NCI-H1417 (cell line): ENCODE measurements at regions not wholly inside any gene's neighbourhood (a gene's known extent, or its start where the extent isn't known, plus 50 kb on each side); places are given as distances from the start of the nearest gene placed in this dataset.
"Not testable (repeated sequence)": the region's sequence is repeated elsewhere in the genome, so short reads cannot be mapped to it uniquely, and the experiment has no call there.

Experiments
- DNase-seq, 3 experiments: peaks; one replicate each; lab custom pipeline; 2025; lab: John Stamatoyannopoulos, UW

DNA sequence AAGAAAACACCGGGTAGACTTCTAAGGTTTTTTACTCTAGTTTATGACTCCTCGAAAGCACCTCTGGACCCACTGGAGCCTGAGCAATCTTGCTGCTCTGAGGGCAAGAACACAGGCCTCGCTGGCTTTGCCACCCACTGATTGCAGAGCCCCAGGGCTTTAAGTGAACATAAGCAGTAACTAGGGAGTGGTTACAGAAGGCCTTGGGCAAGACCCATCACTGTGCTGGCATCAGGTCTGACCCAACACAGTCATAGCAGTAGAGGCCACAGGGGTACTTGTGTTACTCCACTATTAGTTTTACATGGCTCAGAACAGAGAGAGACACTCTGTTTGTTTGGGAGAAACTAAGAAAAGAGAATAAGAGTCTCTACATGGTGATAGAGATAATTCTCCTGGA, 684.5 kb downstream of the FAM181B start:
- DNase-seq: no peak

DNA sequence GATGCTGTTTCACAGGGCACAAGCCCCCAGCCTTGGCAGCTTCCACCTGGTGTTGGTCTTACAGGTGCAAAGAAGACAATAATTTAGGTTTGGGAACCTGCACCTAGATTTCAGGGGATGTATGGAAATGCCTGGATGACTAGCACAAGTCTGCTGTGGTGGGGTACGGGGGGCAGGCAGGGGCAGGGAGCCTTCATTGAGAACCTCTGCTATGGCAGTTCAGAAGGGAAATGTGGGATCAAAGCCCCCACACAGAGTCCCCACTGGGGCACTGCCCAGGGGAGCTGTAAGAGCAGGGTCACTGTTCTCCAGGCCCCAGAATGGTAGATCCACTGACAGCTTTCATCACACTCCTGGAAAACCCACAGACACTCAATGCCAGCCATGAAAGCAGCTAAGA, 686.5 kb downstream of the FAM181B start:
- DNase-seq: no peak

DNA sequence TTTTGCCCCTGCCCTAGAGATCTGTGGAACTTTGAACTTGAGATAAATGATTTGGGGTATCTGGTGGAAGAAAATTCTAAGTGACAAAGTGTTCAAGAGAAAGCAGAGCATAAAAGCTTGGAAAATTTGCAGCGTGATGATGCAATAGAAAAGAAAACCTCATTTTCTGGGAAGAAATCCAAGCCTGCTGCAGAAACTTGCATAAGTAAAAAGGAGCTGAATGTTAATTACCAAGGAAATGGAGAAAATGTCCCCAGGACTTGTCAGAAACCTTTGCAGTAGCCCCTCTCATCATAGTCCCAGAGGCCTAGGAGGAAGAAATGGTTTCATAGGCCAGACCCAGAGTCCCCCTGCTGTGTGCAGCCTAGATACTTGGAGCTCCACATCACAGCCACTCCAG, 686.9 kb downstream of the FAM181B start:
- DNase-seq: no peak

DNA sequence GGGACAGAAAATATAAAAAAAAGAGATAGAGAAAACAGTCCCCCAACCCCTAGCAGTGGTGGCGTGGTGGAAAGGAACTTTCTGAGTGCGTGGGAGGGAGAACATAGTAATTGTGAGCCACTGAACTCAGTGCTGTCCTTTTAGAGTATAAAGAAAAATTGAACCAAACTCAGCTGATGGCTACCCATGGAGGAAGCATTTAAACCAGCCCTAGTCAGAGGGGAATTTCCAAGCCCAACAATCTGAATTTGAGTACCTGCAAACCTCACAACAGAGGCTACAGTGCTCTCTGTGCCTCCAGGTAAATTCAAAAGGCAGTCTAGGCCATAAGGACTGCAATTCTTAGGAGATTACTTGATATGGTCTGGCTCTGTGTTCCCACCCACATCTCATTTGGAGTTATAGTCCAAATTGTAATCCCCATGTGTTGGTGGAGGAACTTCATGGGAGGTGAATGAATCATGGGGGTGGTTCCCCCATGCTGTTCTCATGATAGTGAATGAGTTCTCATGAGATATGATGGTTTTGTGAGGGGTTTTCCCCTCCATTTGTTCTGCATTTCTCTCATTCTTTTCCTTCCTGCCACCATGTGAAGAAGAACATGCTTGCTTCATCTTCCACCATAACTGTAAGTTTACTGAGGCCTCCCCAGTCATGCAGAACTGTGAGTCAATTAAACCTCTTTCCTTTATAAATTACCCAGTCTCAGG, 687.8 kb downstream of the FAM181B start:
- no peak for DNase-seq

DNA sequence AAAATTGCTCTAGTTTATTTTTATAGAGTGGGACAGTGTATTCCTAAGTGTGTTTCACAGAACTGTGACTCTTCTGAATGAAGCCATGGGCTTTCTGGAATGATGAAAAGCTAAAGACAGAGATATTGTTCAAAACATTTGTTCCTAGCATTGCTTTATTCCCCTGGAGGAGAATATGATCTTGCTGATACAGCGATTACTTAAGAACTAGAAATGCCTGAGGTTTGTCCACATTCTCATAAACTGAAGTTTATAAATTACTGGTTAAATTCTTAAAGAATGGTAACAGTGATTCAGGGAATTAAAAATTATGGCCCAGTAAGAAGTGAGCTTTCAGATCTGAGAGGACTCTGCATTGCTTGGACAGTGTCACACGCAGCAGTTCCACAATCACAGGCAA, 690.3 kb downstream of the FAM181B start:
- no peak for DNase-seq

DNA sequence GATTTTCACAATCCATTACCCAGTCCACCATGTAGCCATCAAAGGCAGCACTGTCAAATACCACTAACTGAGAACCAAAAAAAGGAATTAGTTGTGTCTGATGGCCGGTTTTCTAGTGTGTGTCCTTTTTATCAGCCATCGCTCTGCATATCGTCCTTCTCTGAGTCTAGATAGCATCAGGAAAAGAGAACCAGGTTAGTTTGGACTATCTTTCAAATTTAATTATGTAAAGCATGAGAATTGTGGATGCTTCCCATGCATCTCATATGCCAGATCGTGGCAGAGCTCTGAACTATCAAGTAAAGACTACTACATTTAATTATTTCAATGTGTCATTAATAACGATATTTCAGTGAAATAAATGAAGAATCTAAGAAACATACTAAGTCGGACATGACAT, 691.9 kb downstream of the FAM181B start:
- no peak for DNase-seq

DNA sequence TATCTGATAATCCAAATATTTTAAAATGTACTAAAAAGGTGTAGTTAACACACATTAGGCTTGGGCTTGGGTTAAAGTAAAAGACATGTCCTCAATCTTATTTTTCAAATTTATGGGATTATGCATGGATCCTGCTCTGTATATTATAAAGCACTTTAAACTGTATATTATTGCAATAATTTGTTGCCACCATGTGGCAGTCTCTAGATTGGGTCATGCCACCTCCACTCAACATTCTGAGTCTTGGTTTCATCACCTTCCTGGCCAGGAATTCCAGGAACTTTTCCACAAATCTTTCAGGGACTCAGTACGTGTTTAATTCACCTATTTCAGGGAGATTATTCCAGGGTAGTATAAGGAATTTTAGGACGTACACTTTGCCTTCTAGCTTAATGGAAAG, 695.5 kb downstream of the FAM181B start:
- peak in 1 of 3 experiments; percentile 38 for DNase-seq

DNA sequence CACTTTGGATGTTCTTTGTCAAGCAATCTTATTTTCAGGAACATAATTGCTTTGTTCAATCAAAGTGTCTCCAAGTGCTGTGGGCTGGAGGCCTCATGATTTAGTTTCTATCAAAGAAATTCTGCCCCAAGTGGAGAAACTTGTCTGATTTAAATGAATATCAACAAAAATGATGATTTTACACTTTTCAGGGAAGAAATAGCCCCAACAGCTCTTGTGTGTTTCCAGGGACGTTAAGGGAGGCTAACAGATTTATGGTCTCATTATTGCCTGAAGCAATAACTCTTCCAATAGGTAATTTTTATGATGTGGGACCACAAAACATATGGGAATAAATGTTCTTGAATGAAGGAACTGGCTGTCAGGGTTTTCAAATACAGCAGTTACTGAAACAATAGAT, 699.1 kb downstream of the FAM181B start:
- DNase-seq: no peak

DNA sequence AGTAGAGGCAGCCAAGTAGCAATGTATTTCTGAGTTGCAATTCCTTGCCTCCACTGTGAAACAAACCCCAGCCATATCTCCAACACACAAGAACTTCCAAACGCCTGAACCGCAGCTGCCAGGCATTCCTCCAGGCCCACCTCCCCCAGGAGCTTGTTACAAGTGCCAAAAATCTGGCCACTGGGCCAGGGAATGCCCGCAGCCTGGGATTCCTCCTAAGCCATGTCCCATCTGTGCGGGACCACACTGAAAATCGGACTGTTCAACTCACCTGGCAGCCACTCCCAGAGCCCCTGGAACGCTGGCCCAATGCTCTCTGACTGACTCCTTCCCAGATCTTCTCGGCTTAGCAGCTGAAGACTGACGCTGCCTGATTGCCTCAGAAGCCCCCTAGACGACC, 706.3 kb downstream of the FAM181B start:
- DNase-seq: not testable (repeated sequence)

DNA sequence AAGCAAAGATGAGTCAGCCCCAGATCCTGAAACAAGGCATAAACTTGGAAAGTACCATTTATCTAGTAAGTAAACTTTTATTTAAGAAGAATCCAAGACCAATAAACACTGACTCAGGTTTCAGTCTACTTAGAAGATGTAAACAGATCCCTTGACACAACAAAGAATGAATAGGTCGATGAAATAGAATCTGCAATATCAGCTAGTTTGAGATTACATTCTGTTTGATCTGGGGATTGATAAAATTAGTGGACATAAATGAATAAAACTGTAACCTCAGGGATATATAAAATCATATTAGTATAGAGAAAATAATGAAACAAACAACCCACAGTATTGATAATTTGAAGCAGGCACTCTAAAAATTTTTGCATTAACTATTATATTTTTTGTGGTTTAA, 708.9 kb downstream of the FAM181B start:
- no peak for DNase-seq

DNA sequence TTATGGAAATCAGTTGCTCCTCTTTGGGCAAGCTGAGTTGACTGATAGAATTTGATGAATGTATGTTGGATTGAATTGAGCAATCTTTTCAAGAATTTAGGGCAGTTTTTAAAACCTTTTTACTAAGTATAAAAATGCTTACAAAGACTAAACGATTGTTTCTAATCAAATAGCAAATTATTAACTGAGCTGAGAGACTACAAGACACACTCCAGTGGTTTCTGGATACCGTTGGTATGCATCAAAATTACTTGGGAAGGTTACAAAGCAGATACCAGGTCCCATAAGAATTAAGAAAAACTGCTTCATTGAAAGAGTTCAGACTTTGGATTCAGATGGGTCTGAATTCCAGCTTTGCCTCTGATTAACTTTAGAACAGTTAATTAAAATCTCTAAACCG, 721.4 kb downstream of the FAM181B start:
- DNase-seq: no peak

DNA sequence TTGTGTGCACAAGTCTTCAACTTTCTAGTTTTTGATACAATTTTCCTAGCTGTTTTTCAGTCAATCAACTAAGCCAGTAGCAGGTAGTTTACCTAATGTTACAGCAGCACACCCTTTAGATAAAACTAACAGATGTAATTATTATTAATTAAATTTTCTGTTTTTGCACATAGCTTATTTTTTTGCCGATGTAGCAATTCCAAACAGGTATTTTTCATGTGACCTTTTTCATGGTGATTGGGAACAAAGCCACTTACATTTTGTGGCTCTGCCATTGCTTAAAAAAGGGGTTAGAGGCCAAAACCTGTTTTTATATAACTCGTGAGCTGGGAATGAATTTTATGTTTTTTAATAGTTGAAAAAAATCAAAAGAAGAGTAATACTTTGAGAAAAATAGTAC, 724.5 kb downstream of the FAM181B start:
- DNase-seq: no peak

DNA sequence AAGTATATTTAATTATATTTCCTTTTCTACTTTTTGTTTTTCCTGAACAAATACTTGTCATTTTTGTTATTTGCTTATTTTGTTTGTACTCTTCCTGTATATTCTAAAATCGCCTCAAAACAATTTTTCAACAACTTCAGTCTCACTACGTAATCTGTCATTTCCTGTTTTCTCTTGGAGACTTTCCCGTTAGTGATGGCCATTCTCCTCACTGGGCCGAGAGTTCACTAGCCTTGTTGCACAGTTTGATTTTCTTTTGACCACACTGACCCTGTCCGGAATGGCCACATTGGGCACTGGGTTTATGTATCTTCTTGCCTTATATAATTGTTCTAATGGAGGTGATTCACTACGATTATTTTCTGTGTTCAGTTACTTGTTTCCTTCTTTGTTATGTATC, 726.1 kb downstream of the FAM181B start:
- no peak for DNase-seq

DNA sequence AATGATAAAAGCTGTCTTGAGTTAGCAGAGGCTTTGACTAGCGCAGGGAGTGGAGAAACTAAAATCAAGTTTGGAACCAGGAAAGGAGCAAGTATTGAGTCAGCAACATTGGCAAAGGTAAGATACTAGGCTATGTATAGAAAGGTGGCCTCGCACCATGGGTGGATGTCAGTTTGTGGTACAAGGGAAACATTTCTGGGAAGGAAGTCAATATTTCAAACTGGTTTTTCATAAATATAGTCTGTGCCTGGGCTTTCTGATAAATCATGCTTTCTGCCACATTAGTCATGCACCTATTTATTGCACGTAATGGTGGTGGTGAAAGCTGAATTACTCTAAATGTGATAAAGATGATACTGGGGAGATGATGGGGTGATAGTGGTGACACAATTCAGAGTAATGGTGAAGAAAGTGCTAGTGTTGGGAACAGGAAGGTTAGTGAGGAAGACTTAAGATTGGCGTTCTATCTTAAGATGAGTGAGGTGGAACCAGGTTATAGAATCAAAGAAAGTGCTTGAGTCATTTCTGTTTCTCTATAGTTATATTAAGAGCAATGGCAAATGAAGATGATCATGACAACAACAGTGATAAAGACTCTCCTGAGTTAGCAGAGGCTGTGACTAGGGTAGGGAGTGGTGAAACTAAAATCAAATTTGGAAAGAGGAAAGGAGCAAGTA, 729.0 kb downstream of the FAM181B start:
- no peak for DNase-seq

DNA sequence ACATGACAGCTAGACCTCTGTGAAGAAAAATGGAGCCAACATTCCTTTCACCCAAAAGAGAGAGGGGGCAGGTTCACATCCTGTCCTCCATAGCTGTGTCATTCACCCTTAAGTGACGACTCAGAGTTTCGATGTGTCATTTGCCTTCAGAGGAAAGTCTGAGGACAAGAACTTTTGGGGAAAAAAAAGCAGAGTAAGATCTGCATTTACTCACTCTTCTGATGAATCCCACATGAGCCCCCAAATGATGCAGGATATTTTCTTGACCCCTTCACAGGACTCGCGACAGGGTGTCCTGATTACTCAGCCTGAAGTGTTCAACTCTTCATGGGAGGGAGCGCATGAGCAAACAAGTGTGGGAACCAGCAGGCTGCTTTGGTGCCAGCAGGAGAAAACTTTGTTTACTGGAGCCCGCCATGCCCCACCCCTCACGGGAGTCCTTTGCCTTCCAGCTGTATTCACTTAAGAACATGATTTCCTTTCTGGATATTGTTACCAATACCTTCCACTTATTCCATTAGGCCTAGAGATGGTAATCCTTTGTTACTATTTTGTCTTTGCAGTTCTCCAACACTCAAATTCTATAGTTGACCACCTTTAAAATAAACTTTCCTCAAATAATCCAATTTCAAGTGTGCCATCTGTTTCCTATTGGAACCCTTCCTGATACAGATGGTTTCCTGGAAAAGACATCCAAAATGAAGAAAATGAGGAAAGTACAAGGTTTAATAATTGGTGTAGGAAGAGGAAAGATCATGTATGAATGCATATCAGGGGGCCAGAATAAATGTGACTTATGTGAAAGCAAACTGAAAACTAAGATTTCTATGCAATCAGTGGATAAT, 729.8 kb downstream of the FAM181B start:
- DNase-seq: no peak

DNA sequence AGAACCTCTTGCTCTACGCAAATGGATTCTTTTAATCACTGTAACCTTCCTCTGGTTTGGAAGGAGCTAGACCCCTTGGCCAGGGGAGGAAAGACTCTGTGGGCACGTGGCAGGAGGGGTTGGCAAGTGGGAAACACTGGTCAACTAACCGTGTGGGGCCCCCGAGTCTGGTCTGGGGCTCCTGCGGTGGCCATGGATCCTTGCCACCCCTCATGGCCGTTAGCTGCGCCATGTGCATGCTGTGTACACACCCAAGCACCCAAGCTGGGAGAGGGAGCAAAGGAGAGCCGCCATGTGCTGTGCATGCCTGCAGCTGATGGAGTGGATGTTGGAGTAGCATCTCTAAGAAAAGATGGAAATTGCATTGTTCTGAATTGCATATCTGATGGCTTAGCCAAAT, 730.6 kb downstream of the FAM181B start:
- DNase-seq: no peak

DNA sequence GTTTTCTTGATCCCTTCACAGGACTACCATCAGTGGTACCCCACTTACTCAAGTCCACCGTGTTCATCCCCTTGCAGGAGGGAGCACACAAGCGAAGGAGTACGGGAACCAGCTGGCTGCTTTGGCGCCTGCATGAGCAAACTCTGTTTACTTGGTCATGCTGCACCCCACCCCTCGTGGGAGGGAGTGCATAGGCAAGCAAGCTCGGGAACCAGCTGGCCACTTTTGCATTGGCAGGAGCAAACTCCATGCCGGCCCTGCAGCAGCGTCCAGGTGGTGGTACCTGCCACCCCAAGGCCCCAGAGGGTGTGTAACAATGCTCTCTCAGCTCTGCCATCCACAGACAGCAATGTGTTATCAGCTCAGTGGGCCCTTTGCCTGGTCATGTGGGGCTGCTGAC, 737.8 kb downstream of the FAM181B start:
- DNase-seq: no peak

DNA sequence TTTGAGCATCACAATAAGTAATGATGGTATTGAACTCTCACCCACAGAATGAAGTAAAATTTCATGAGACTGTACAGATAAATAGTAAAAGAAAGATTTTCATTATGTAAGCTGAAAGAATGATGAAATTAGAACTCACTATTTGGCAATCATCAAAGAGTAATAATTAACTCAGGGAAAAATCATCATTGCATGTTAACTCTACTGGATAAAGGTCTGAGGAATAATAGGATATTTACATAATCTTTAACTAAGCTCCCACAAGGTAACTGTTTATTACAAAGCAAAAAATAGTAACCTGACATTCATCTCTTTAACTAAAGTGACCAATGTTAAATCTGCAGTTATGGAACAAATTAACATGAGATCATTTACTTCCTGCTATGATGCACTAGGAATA, 739.9 kb downstream of the FAM181B start:
- DNase-seq: no peak

DNA sequence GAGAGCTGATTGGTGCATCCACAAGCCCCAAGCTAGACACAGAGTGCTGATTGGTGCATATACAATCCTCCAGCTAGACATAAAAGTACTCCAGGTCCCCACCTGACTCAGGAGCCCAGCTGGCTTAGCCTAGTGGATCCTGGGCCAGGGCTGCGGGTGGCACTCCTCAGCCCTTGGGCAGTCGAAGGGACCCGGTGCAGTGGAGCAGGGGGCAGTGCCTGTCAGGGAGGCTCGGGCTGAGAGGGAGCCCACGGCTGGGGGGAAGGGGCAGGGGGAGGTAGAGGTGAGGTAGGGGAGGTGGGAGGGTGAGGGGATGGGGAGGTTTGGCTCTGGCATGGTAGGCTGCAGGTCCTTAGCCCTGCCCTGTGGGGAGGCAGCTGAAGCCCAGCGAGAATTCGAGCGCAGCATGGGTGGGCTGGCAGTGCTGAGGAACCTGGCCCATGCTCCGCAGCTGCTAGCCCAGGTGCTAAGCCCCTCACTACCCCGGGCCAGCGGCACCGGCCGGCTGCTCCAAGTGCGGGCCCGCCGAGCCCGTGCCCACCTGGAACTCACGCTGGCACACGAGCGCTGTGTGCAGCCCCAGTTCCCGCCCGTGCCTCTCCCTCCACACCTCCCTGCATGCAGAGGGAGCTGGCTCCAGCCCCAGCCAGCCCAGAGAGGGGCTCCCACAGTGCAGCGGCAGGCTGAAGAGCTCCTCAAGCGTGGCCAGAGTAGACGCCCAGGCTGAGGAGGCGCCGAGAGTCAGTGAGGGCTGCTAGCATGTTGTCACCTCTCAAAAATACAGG, 742.8 kb downstream of the FAM181B start:
- DNase-seq: no peak

DNA sequence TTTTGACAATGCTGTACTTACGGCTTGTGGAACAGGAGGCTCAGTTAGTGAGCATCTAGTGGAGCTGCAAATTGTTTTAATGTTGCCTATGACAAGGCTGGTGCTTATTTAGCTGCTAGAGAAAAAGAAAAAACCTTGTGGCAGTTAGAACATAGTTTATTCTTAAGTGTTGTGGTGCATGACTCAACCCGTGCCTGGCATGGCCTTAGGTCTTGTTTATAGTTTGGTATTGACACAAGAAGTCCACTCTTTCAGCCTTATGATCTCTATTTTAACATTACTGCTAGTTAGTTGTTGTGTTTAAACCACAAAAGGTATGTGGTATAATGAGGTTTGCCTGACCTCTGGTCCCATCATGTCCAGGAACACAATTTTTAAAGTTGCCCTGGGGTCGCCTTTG, 744.6 kb downstream of the FAM181B start:
- no peak for DNase-seq

DNA sequence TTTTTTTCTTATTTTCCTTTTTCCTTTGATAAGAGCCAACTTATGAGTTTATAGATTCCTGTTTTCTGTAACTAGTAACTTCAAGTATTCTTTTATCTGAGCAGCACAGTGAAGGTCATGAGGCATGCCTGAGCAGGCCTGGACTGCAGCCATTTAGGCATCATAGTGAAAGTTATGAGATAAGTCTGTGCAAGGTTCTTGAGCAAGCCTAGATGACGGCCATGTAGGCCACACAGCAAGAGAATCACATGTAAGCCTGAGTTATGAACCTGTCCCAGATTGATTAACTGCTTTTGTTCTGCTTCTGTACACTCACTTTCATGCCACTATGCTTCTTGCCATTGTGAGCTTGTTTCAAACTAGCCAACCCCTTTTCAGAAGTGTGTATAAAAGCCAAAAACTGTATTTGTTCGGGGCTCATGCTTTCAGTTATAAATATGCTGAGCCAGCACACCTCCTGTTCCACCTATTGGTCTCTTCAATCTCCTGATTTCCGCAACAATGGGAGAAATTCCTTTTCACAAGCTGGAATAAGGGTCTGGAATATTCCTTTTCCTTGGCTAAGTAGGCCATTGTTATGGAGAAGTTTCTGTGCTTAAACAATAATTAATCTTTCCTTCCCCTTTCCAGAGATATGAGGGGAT, 745.7 kb downstream of the FAM181B start:
- no peak for DNase-seq
